GM18951 (cell line): ENCODE measurements at regions not wholly inside any gene's neighbourhood (a gene's known extent, or its start where the extent isn't known, plus 50 kb on each side); places are given as distances from the start of the nearest gene placed in this dataset.

ENCODE experiments used
- POLR2A ChIP-seq: IDR thresholded peaks from 4 replicates; pipeline ENCODE4 v1.6.1; 2011; ENCODE audit warnings: mild to moderate bottlenecking; ENCODE audit not compliant: insufficient read length, insufficient read depth; ENCODE audit errors: extremely low read depth
- in situ Hi-C: fragments of 300-500 bp; cut with MboI; formaldehyde crosslinking; loops from one replicate; pipeline ENCODE4 v1.12.0; 2022; ENCODE audit warnings: low sequenced_read_pairs, mixed read lengths, inconsistent platforms; ENCODE audit not compliant: unreplicated experiment

- in situ Hi-C loops = loop anchor here (5.0 kb wide), 1 partner anchor 282 kb away; no protein-coding TSS in a partner anchor
- no peak for TF ChIP-seq POLR2A
Observed at GRCh38 chr12:131340616-131341210, 370.2 kb upstream of the SFSWAP start.

GRCh38 chr12:131341608-131342007 lies 369.3 kb upstream of the SFSWAP start:
- in situ Hi-C loops = loop anchor here (5.0 kb wide), 1 partner anchor 281 kb away; no protein-coding TSS in a partner anchor

- in situ Hi-C loops = loop anchor here (5.0 kb wide), 1 partner anchor 279 kb away; no protein-coding TSS in a partner anchor
Observed at GRCh38 chr12:131343436-131343835, 367.5 kb upstream of the SFSWAP start.

- in situ Hi-C loops = loop anchor here (5.0 kb wide), 1 partner anchor 277 kb away; no protein-coding TSS in a partner anchor
Observed at GRCh38 chr12:131344715-131345520, 366.0 kb upstream of the SFSWAP start.

GRCh38 chr12:131345521-131346436 lies 365.1 kb upstream of the SFSWAP start:
- TF ChIP-seq POLR2A = no peak
- in situ Hi-C loops = no loop called here

- in situ Hi-C loops = no loop called here
- TF ChIP-seq POLR2A = no peak
Observed at GRCh38 chr12:131346555-131347344, 364.1 kb upstream of the SFSWAP start.

- in situ Hi-C loops = no loop called here
- no peak for TF ChIP-seq POLR2A
Observed at GRCh38 chr12:131347345-131347714, 363.6 kb upstream of the SFSWAP start.

- TF ChIP-seq POLR2A = no peak
- in situ Hi-C loops = no loop called here
Observed at GRCh38 chr12:131347732-131348131, 363.2 kb upstream of the SFSWAP start.

GRCh38 chr12:131348231-131348630 lies 362.7 kb upstream of the SFSWAP start:
- no peak for TF ChIP-seq POLR2A
- in situ Hi-C loops = no loop called here

GRCh38 chr12:131348646-131349045 lies 362.2 kb upstream of the SFSWAP start:
- in situ Hi-C loops = no loop called here
- TF ChIP-seq POLR2A = no peak

GRCh38 chr12:131349397-131350127 lies 361.3 kb upstream of the SFSWAP start:
- in situ Hi-C loops = no loop called here
- no peak for TF ChIP-seq POLR2A

- in situ Hi-C loops = no loop called here
Observed at GRCh38 chr12:131350943-131351318, 360.0 kb upstream of the SFSWAP start.

More at GRCh38 chr12:131350943-131351318, 360.0 kb upstream of the SFSWAP start:
- TF ChIP-seq POLR2A = no peak
